Calu3 (cell line): ENCODE measurements at regions not wholly inside any gene's neighbourhood (a gene's known extent, or its start where the extent isn't known, plus 50 kb on each side); places are given as distances from the start of the nearest gene placed in this dataset.

Experiments
- BruUV-seq: library from RNA; stranded (reverse); fragments of 400-500 nt; replicated peaks from 2 replicates; lab custom pipeline; 2021; lab: Mats Ljungman, UMichigan
- CTCF ChIA-PET: fragments of 300-600 bp; sonication (Branson Sonifier 250); formaldehyde crosslinking; loops from one replicate; lab custom pipeline; 2022; ENCODE audit warnings: antibody characterized with exemption; lab: Charles Lee
- DNase-seq: peaks from one replicate; pipeline ENCODE4 v3.0.0; 2022
- H3K27ac Mint-ChIP-seq: one replicate; pipeline ENCODE4 v1.8.0; 2022; ENCODE audit warnings: mixed read lengths; ENCODE audit not compliant: unreplicated experiment
- H3K27me3 Mint-ChIP-seq: one replicate; pipeline ENCODE4 v1.8.0; 2022; ENCODE audit warnings: mixed read lengths; ENCODE audit not compliant: unreplicated experiment
- H3K36me3 Mint-ChIP-seq: one replicate; pipeline ENCODE4 v1.8.0; 2022; ENCODE audit warnings: mild to moderate bottlenecking, moderate library complexity, mixed read lengths; ENCODE audit not compliant: insufficient read depth, unreplicated experiment
- H3K4me1 Mint-ChIP-seq: one replicate; pipeline ENCODE4 v1.8.0; 2022; ENCODE audit warnings: mild to moderate bottlenecking, low read depth, mixed read lengths; ENCODE audit not compliant: unreplicated experiment
- H3K4me3 Mint-ChIP-seq: one replicate; pipeline ENCODE4 v1.8.0; 2022; ENCODE audit warnings: mild to moderate bottlenecking, low read depth, moderate library complexity, mixed read lengths; ENCODE audit not compliant: unreplicated experiment
- H3K9me3 Mint-ChIP-seq: one replicate; pipeline ENCODE4 v1.8.0; 2022; ENCODE audit warnings: low read depth, mixed read lengths; ENCODE audit not compliant: unreplicated experiment
- intact Hi-C: fragments of 100-400 bp; cut with micrococcal nuclease; formaldehyde crosslinking; loops from one replicate; pipeline ENCODE4 v1.10.0; 2022; ENCODE audit not compliant: unreplicated experiment
- TF ChIP-seq, protein P1 (sequence below): fragments of 200-600 bp; IDR thresholded peaks from one replicate; pipeline ENCODE4 v1.8.0; 2022; ENCODE audit warnings: antibody characterized with exemption; ENCODE audit not compliant: unreplicated experiment

GRCh38 chr1:193579323-193579722 is 392.9 kb upstream of the B3GALT2 start:
- intact Hi-C loops, result no loop called here

DNA sequence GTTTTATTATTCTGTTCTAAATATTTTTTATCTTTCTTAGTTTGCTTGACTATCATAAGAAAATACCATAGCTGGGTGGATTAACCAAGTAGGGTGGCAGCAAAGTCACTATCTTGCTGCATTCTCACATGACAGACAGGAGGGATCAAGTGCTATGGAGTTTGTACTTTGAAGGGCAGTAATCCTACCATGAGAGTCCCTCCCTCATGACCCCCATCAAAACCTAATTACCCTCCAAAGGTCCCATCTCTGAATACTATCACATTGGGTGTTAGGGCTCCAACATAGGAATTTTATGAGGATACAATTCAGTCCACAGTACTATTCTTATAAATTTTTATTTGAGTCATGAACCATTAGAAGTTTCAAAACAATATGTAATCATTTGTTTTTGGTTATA is 388.5 kb upstream of the B3GALT2 start:
- Mint-ChIP-seq H3K27ac (no peak overlapping the region), H3K36me3 (no peaks in the 10 kb centered on the region), H3K4me3 (no peak overlapping the region), H3K9me3 (peaks cover 7% of the 10 kb centered on the region), H3K27me3 (no peaks in the 10 kb centered on the region), H3K4me1 (no peaks in the 10 kb centered on the region)
- CTCF ChIA-PET, result no interaction called here
- no peak for DNase-seq
- intact Hi-C loops, result no loop called here
- no TSS peak for BruUV-seq
- TF ChIP-seq, protein P1, sequence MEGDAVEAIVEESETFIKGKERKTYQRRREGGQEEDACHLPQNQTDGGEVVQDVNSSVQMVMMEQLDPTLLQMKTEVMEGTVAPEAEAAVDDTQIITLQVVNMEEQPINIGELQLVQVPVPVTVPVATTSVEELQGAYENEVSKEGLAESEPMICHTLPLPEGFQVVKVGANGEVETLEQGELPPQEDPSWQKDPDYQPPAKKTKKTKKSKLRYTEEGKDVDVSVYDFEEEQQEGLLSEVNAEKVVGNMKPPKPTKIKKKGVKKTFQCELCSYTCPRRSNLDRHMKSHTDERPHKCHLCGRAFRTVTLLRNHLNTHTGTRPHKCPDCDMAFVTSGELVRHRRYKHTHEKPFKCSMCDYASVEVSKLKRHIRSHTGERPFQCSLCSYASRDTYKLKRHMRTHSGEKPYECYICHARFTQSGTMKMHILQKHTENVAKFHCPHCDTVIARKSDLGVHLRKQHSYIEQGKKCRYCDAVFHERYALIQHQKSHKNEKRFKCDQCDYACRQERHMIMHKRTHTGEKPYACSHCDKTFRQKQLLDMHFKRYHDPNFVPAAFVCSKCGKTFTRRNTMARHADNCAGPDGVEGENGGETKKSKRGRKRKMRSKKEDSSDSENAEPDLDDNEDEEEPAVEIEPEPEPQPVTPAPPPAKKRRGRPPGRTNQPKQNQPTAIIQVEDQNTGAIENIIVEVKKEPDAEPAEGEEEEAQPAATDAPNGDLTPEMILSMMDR, result no peak

More at GRCh38 chr1:193579323-193579722, 392.9 kb upstream of the B3GALT2 start:
- H3K27me3 Mint-ChIP-seq, result no peaks in the 10 kb centered on the region
- H3K4me3 Mint-ChIP-seq, result no peak overlapping the region
- CTCF ChIA-PET, result no interaction called here
- no peak for DNase-seq
- peaks cover 3% of the 10 kb centered on the region for H3K9me3 Mint-ChIP-seq
- TF ChIP-seq, protein P1, result no peak
- no peak overlapping the region for H3K27ac Mint-ChIP-seq
- no TSS peak for BruUV-seq
- H3K4me1 Mint-ChIP-seq, result no peaks in the 10 kb centered on the region
- H3K36me3 Mint-ChIP-seq, result no peaks in the 10 kb centered on the region

DNA sequence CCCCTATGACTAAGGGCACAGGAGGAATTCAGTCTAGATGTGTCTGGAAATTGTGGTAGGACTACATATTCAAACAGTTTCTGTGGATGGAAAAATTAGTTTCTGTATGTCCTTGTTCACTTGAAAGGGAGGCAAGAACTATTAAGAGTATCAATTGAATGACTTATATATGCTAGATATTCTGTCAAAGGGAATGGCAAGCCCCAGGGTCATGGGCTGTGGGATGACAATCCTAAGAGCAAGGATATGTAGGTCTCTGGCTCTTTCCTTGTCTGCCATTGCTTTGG is 383.5 kb upstream of the B3GALT2 start:
- Mint-ChIP-seq H3K4me3 (no peak overlapping the region), H3K27me3 (no peaks in the 10 kb centered on the region), H3K27ac (no peak overlapping the region), H3K36me3 (no peaks in the 10 kb centered on the region), H3K4me1 (no peaks in the 10 kb centered on the region), H3K9me3 (peaks cover 7% of the 10 kb centered on the region)
- BruUV-seq, result no TSS peak
- CTCF ChIA-PET, result no interaction called here
- TF ChIP-seq, protein P1, result no peak
- intact Hi-C loops, result no loop called here
- no peak for DNase-seq

DNA sequence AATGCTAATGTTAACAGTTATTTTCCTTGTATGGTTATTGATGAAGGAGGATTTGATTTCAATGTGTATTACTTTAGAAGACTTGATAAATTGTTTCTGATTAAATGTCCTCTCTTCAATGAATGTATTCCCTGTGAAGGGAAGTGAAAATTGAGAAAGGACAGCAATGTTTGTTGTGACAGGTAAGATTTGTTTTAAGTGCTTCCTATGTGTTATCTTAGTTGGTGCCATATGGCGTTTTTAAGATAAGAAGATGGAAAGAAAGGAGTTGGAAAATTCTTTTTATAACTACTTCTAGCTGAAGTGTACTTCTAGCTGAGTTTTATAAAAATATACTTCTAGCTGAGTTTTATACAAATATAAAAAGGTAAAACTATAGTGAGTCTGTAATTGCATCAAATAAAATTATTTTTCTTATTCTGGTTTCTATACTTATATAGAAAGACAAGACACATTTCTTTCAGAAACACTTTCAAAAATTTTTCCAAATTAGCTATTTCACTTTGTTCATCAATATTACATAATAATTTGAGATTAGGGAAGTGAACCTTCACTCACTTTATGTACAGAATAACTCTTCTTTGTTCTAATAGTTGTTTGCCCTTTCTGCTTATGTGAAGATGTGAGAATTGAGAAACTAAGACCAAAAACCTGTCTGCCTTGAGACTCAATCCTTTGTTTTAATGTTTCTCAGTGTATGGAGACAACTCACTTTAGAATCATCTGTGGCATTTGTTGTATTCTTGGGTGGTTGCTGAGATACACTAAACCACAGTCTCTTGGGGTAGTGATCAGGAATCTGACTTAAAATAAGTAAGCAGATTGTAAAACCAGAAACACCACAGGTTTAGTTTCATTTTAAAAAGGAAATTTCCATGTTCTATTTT is 382.9 kb upstream of the B3GALT2 start:
- CTCF ChIA-PET, result no interaction called here
- no peak for DNase-seq

More for the DNA sequence above, 382.9 kb upstream of the B3GALT2 start:
- Mint-ChIP-seq H3K4me3 (no peak overlapping the region), H3K9me3 (peaks cover 7% of the 10 kb centered on the region), H3K27ac (no peak overlapping the region), H3K27me3 (no peaks in the 10 kb centered on the region), H3K4me1 (no peaks in the 10 kb centered on the region), H3K36me3 (no peaks in the 10 kb centered on the region)
- TF ChIP-seq, protein P1, result no peak
- intact Hi-C loops, result no loop called here
- BruUV-seq, result no TSS peak
